ENCODE measurements at regions not wholly inside any gene's neighbourhood (a gene's known extent, or its start where the extent isn't known, plus 50 kb on each side); places are given as distances from the start of the nearest gene placed in this dataset.
"Not testable (repeated sequence)": the region's sequence is repeated elsewhere in the genome, so short reads cannot be mapped to it uniquely, and the experiment has no call there.

GRCh38 chr10:81570349-81570748 lies 304.6 kb upstream of the NRG3 start:
- DNase-seq (ENCODE audit: low read depth in 1 of 2, low spot score in 1 of 2), result no peak

GRCh38 chr10:81570878-81571794 lies 303.9 kb upstream of the NRG3 start:
- DNase-seq (ENCODE audit: low read depth in 1 of 2, low spot score in 1 of 2), result no peak

- no peak for DNase-seq (ENCODE audit: low read depth in 1 of 2, low spot score in 1 of 2)
These were observed 300.0 kb upstream of the NRG3 start for GRCh38 chr10:81575036-81575435.

- DNase-seq (ENCODE audit: low read depth in 1 of 2, low spot score in 1 of 2), result no peak
These were observed 298.7 kb upstream of the NRG3 start for GRCh38 chr10:81576336-81576735.

GRCh38 chr10:81594991-81595390 lies 280.0 kb upstream of the NRG3 start:
- no peak for DNase-seq (ENCODE audit: low read depth in 1 of 2, low spot score in 1 of 2)

GRCh38 chr10:81600185-81600584 lies 274.8 kb upstream of the NRG3 start:
- no peak for DNase-seq (ENCODE audit: low read depth in 1 of 2, low spot score in 1 of 2)

- DNase-seq (ENCODE audit: low read depth in 1 of 2, low spot score in 1 of 2), result no peak
These were observed 271.8 kb upstream of the NRG3 start for GRCh38 chr10:81603106-81603620.

- DNase-seq (ENCODE audit: low read depth in 1 of 2, low spot score in 1 of 2), result not testable (repeated sequence)
These were observed 230.5 kb upstream of the NRG3 start for GRCh38 chr10:81644485-81644884.

- DNase-seq (ENCODE audit: low read depth in 1 of 2, low spot score in 1 of 2), result no peak
These were observed 219.0 kb upstream of the NRG3 start for GRCh38 chr10:81655986-81656385.

GRCh38 chr10:81662837-81663236 lies 212.2 kb upstream of the NRG3 start:
- DNase-seq (ENCODE audit: low read depth in 1 of 2, low spot score in 1 of 2), result no peak

- DNase-seq (ENCODE audit: low read depth in 1 of 2, low spot score in 1 of 2), result not testable (repeated sequence)
These were observed 210.2 kb upstream of the NRG3 start for GRCh38 chr10:81664800-81665199.

- no peak for DNase-seq (ENCODE audit: low read depth in 1 of 2, low spot score in 1 of 2)
These were observed 200.1 kb upstream of the NRG3 start for GRCh38 chr10:81674941-81675340.

GRCh38 chr10:81679291-81679690 lies 195.7 kb upstream of the NRG3 start:
- no peak for DNase-seq (ENCODE audit: low read depth in 1 of 2, low spot score in 1 of 2)

GRCh38 chr10:81680359-81680758 lies 194.6 kb upstream of the NRG3 start:
- no peak for DNase-seq (ENCODE audit: low read depth in 1 of 2, low spot score in 1 of 2)

GRCh38 chr10:81688459-81688858 lies 186.5 kb upstream of the NRG3 start:
- no peak for DNase-seq (ENCODE audit: low read depth in 1 of 2, low spot score in 1 of 2)

GRCh38 chr10:81696609-81697388 lies 178.2 kb upstream of the NRG3 start:
- no peak for DNase-seq (ENCODE audit: low read depth in 1 of 2, low spot score in 1 of 2)

- no peak for DNase-seq (ENCODE audit: low read depth in 1 of 2, low spot score in 1 of 2)
These were observed 170.4 kb upstream of the NRG3 start for GRCh38 chr10:81704596-81704995.

- no peak for DNase-seq (ENCODE audit: low read depth in 1 of 2, low spot score in 1 of 2)
These were observed 166.6 kb upstream of the NRG3 start for GRCh38 chr10:81708416-81708815.

- DNase-seq (ENCODE audit: low read depth in 1 of 2, low spot score in 1 of 2), result no peak
These were observed 166.1 kb upstream of the NRG3 start for GRCh38 chr10:81708929-81709328.

- DNase-seq (ENCODE audit: low read depth in 1 of 2, low spot score in 1 of 2), result no peak
These were observed 152.6 kb upstream of the NRG3 start for GRCh38 chr10:81722399-81722798.

GRCh38 chr10:81724431-81724830 lies 150.6 kb upstream of the NRG3 start:
- DNase-seq (ENCODE audit: low read depth in 1 of 2, low spot score in 1 of 2), result no peak

- DNase-seq (ENCODE audit: low read depth in 1 of 2, low spot score in 1 of 2), result no peak
These were observed 149.1 kb upstream of the NRG3 start for GRCh38 chr10:81725851-81726250.

All from activated CD4-positive, alpha-beta T cell treated with anti-CD3 and anti-CD28 coated beads, Interleukin-2, amount 50 U/mL, for 24 hours (primary cell).